ENCODE measurements at regions not wholly inside any gene's neighbourhood (a gene's known extent, or its start where the extent isn't known, plus 50 kb on each side); places are given as distances from the start of the nearest gene placed in this dataset.

DNA sequence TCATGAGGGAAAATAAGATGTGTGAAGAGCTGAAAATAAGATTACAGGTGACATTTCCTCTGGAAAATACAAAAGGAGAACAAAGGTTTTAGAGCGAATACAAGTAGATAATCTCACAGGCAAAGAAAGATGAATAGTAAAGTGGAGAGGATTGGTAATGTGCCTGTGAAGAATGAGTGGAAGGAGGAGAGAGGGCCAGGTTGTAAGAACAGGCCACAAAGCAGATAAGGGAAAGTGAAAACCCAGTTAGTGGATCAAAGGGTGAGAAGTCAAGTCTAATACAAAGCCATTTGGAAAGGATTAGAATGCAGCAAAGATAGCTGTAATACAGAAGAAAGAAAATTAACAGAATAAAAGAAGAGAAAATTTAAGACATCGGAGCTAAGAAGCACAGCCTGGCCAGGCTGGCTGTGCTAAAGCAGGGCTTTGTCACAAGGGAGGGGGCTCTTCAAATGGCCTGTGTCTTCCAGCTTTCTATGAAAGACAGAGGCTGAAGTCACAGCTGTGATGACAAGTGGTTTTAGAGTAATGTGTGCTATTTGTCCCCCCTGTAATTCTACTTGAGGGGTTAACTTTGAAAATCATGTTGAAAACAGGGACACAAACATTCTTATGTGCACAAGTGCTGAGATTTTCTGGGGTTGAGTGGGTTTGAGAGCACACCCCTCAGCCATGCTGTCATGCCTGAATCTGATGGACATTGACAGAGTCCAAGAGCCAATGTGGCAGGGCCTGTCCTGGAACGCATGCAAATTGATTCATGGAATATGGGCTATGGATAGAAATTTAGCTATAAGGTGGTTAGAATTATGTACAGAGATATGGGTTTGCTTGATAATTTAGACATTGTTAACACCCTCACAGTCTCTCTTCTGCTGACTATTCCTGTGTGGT is 344.5 kb upstream of the NAV3 start:
- TF ChIP-seq, protein P1, sequence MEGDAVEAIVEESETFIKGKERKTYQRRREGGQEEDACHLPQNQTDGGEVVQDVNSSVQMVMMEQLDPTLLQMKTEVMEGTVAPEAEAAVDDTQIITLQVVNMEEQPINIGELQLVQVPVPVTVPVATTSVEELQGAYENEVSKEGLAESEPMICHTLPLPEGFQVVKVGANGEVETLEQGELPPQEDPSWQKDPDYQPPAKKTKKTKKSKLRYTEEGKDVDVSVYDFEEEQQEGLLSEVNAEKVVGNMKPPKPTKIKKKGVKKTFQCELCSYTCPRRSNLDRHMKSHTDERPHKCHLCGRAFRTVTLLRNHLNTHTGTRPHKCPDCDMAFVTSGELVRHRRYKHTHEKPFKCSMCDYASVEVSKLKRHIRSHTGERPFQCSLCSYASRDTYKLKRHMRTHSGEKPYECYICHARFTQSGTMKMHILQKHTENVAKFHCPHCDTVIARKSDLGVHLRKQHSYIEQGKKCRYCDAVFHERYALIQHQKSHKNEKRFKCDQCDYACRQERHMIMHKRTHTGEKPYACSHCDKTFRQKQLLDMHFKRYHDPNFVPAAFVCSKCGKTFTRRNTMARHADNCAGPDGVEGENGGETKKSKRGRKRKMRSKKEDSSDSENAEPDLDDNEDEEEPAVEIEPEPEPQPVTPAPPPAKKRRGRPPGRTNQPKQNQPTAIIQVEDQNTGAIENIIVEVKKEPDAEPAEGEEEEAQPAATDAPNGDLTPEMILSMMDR (IDR thresholded peaks at IDR 0.05) = no peak
- TF ChIP-seq POLR2AphosphoS5 (IDR thresholded peaks at IDR 0.05) (no peak), POLR2A (IDR thresholded peaks at IDR 0.05) (no peak)
